SK-N-MC (cell line): ENCODE measurements at regions not wholly inside any gene's neighbourhood (a gene's known extent, or its start where the extent isn't known, plus 50 kb on each side); places are given as distances from the start of the nearest gene placed in this dataset.

Experiments
- DNase-seq: peaks from one replicate; pipeline ENCODE4 v3.0.0-alpha.2; 2011; ENCODE audit warnings: low read depth, low spot score
- H3K27ac ChIP-seq: fragments of 200-600 bp; sonication (generic); 2 replicates; pipeline ENCODE4 v1.5.1; 2016; ENCODE audit warnings: mixed run types
- H3K36me3 ChIP-seq: fragments of 200-600 bp; sonication (generic); 2 replicates; pipeline ENCODE4 v1.6.1; 2017; ENCODE audit warnings: antibody characterized with exemption, low read length, mixed read lengths; ENCODE audit not compliant: insufficient read depth
- H3K4me3 ChIP-seq: fragments of 200-600 bp; sonication (generic); 2 replicates; pipeline ENCODE4 v1.5.1; 2016
- H3K9ac ChIP-seq: fragments of 200-600 bp; sonication (generic); 2 replicates; pipeline ENCODE4 v1.8.0; 2017; ENCODE audit warnings: mixed run types, mixed read lengths; ENCODE audit not compliant: insufficient read length
- H3K9me3 ChIP-seq: fragments of 200-600 bp; sonication (generic); 2 replicates; pipeline ENCODE4 v1.6.1; 2017; ENCODE audit warnings: low read depth, mild to moderate bottlenecking, antibody characterized with exemption, low read length, moderate library complexity, mixed read lengths
- EZH2 ChIP-seq: fragments of 200-600 bp; sonication (generic); IDR thresholded peaks from one replicate; pipeline ENCODE4 v1.6.1; 2017; ENCODE audit warnings: antibody characterized with exemption
- FOXP2 ChIP-seq: optimal IDR thresholded peaks from 2 replicates; pipeline ENCODE3; 2011; ENCODE audit warnings: mild to moderate bottlenecking, moderate library complexity; ENCODE audit not compliant: insufficient read depth; ENCODE audit errors: extremely low read length, control extremely low read depth
- POLR2AphosphoS5 ChIP-seq: IDR thresholded peaks from 2 replicates; pipeline ENCODE4 v1.6.1; 2012; ENCODE audit warnings: mild to moderate bottlenecking, low read depth, low read length, borderline replicate concordance

GRCh38 chr7:19623676-19624075 is 85.2 kb downstream of the POLR1F start:
- H3K9me3 ChIP-seq: no peaks in the 10 kb centered on the region
- H3K27ac ChIP-seq: no peak overlapping the region
- no peak for DNase-seq
- no peak overlapping the region for H3K4me3 ChIP-seq
- H3K9ac ChIP-seq: no peak overlapping the region
- TF ChIP-seq FOXP2: no peak
- no peak for TF ChIP-seq EZH2
- TF ChIP-seq POLR2AphosphoS5: no peak
- no peaks in the 10 kb centered on the region for H3K36me3 ChIP-seq

- no peak for DNase-seq
- TF ChIP-seq FOXP2: no peak
- TF ChIP-seq EZH2: no peak
- no peak for TF ChIP-seq POLR2AphosphoS5
- no peak overlapping the region for H3K9ac ChIP-seq
- H3K9me3 ChIP-seq: no peaks in the 10 kb centered on the region
- no peaks in the 10 kb centered on the region for H3K36me3 ChIP-seq
- no peak overlapping the region for H3K27ac ChIP-seq
- H3K4me3 ChIP-seq: no peak overlapping the region
Observed at GRCh38 chr7:19621740-19622139, 87.1 kb downstream of the POLR1F start.

- H3K36me3 ChIP-seq: no peaks in the 10 kb centered on the region
- no peaks in the 10 kb centered on the region for H3K9me3 ChIP-seq
- TF ChIP-seq POLR2AphosphoS5 (no peak), FOXP2 (no peak), EZH2 (no peak)
- H3K27ac ChIP-seq: no peak overlapping the region
- no peak overlapping the region for H3K9ac ChIP-seq
- no peak for DNase-seq
- H3K4me3 ChIP-seq: no peak overlapping the region
Observed at GRCh38 chr7:19620470-19620869, 88.4 kb downstream of the POLR1F start.

- Histone ChIP-seq H3K4me3 (no peak overlapping the region), H3K9me3 (no peaks in the 10 kb centered on the region), H3K36me3 (no peaks in the 10 kb centered on the region), H3K9ac (no peak overlapping the region), H3K27ac (no peak overlapping the region)
- TF ChIP-seq EZH2 (no peak), POLR2AphosphoS5 (no peak), FOXP2 (no peak)
- DNase-seq: no peak
Observed at GRCh38 chr7:19619122-19619521, 89.7 kb downstream of the POLR1F start.

- Histone ChIP-seq H3K27ac (no peak overlapping the region), H3K36me3 (no peaks in the 10 kb centered on the region), H3K9ac (no peak overlapping the region), H3K4me3 (no peak overlapping the region), H3K9me3 (no peaks in the 10 kb centered on the region)
- no peak for DNase-seq
- TF ChIP-seq EZH2: no peak
- no peak for TF ChIP-seq POLR2AphosphoS5
- TF ChIP-seq FOXP2: no peak
Observed at GRCh38 chr7:19617901-19618300, 90.9 kb downstream of the POLR1F start.

GRCh38 chr7:19610194-19610943 is 98.5 kb downstream of the POLR1F start:
- TF ChIP-seq FOXP2: no peak
- TF ChIP-seq EZH2: no peak
- TF ChIP-seq POLR2AphosphoS5: no peak
- Histone ChIP-seq H3K36me3 (no peaks in the 10 kb centered on the region), H3K27ac (no peak overlapping the region), H3K4me3 (no peak overlapping the region), H3K9me3 (no peaks in the 10 kb centered on the region; the same call in 1 of the 2 replicates), H3K9ac (no peak overlapping the region)
- no peak for DNase-seq

GRCh38 chr7:19589446-19589845 is 119.4 kb downstream of the POLR1F start:
- DNase-seq: no peak
- TF ChIP-seq EZH2 (no peak), FOXP2 (no peak), POLR2AphosphoS5 (no peak)
- H3K9ac ChIP-seq: no peak overlapping the region
- H3K9me3 ChIP-seq: no peaks in the 10 kb centered on the region
- H3K4me3 ChIP-seq: no peak overlapping the region
- no peaks in the 10 kb centered on the region for H3K36me3 ChIP-seq
- no peak overlapping the region for H3K27ac ChIP-seq

GRCh38 chr7:19587291-19587690 is 121.5 kb downstream of the POLR1F start:
- Histone ChIP-seq H3K9me3 (no peaks in the 10 kb centered on the region), H3K9ac (no peak overlapping the region), H3K27ac (no peak overlapping the region), H3K36me3 (no peaks in the 10 kb centered on the region), H3K4me3 (no peak overlapping the region)
- TF ChIP-seq FOXP2: no peak
- no peak for TF ChIP-seq EZH2
- TF ChIP-seq POLR2AphosphoS5: no peak
- DNase-seq: no peak

- H3K27ac ChIP-seq: no peak overlapping the region
- TF ChIP-seq POLR2AphosphoS5: no peak
- no peak for TF ChIP-seq EZH2
- no peak for TF ChIP-seq FOXP2
- no peak overlapping the region for H3K9ac ChIP-seq
- no peak for DNase-seq
- no peaks in the 10 kb centered on the region for H3K9me3 ChIP-seq
- H3K4me3 ChIP-seq: no peak overlapping the region
- no peaks in the 10 kb centered on the region for H3K36me3 ChIP-seq
Observed at GRCh38 chr7:19585761-19586160, 123.1 kb downstream of the POLR1F start.
